OCI-LY7 (cell line): ENCODE measurements at regions not wholly inside any gene's neighbourhood (a gene's known extent, or its start where the extent isn't known, plus 50 kb on each side); places are given as distances from the start of the nearest gene placed in this dataset.

Experiments used
- BruUV-seq: library from RNA; stranded (reverse); fragments of 400-500 nt; replicated peaks from 2 replicates; lab custom pipeline; 2021; lab: Mats Ljungman, UMichigan
- CTCF ChIA-PET: fragments of 300-600 bp; sonication (Branson Sonifier 250); formaldehyde crosslinking; loops from one replicate; lab custom pipeline; 2022; ENCODE audit warnings: antibody characterized with exemption; ENCODE audit not compliant: unreplicated experiment; lab: Charles Lee
- POLR2A ChIA-PET: fragments of 300-600 bp; sonication (Branson Sonifier 250); formaldehyde crosslinking; loops from one replicate; lab custom pipeline; 2022; ENCODE audit warnings: antibody characterized with exemption; lab: Charles Lee
- DNase-seq: peaks from one replicate; pipeline ENCODE4 v3.0.0-alpha.2; 2015; ENCODE audit warnings: low spot score
- H2AFZ ChIP-seq: fragments of 200-600 bp; sonication (generic), shearing (Covaris generic); 2 replicates; pipeline ENCODE4 v1.6.1; 2014; ENCODE audit warnings: mild to moderate bottlenecking, antibody characterized with exemption, low read length, moderate library complexity
- H3K27ac ChIP-seq: fragments of 200-600 bp; sonication (generic); 2 replicates; pipeline ENCODE4 v1.5.1; 2014; ENCODE audit warnings: mixed run types, low read depth, mild to moderate bottlenecking, moderate library complexity, low read length, inconsistent platforms; ENCODE audit not compliant: poor library complexity, severe bottlenecking
- H3K36me3 ChIP-seq: fragments of 200-600 bp; sonication (generic); 2 replicates; pipeline ENCODE4 v1.6.1; 2014; ENCODE audit warnings: mild to moderate bottlenecking, antibody characterized with exemption, low read length, moderate library complexity, mixed read lengths; ENCODE audit not compliant: insufficient read depth
- H3K4me1 ChIP-seq: fragments of 200-600 bp; sonication (generic); 2 replicates; pipeline ENCODE4 v1.5.1; 2014; ENCODE audit warnings: mild to moderate bottlenecking, low read length; ENCODE audit not compliant: insufficient read depth, poor library complexity, severe bottlenecking
- H3K4me2 ChIP-seq: fragments of 200-600 bp; sonication (generic); 2 replicates; pipeline ENCODE4 v1.6.1; 2014; ENCODE audit warnings: mild to moderate bottlenecking, low read length
- H3K4me3 ChIP-seq: fragments of 200-600 bp; sonication (generic); 2 replicates; pipeline ENCODE4 v1.5.1; 2014; ENCODE audit warnings: mild to moderate bottlenecking, low read depth, low read length; ENCODE audit not compliant: poor library complexity, severe bottlenecking
- H3K79me2 ChIP-seq: fragments of 200-600 bp; sonication (generic); 2 replicates; pipeline ENCODE4 v1.6.1; 2016; ENCODE audit warnings: low read depth, mild to moderate bottlenecking, low read length, moderate library complexity, mixed read lengths; ENCODE audit not compliant: insufficient read depth
- H3K9me2 ChIP-seq: fragments of 200-600 bp; sonication (generic); 2 replicates; pipeline ENCODE4 v1.6.1; 2016; ENCODE audit warnings: mild to moderate bottlenecking, low read length, mixed read lengths; ENCODE audit not compliant: insufficient read depth
- H3K9me3 ChIP-seq: fragments of 200-600 bp; sonication (generic); 2 replicates; pipeline ENCODE4 v1.6.1; 2014; ENCODE audit warnings: mild to moderate bottlenecking, mixed run types, low read length, mixed read lengths
- H4K20me1 ChIP-seq: fragments of 200-600 bp; sonication (generic); 2 replicates; pipeline ENCODE4 v1.6.1; 2014; ENCODE audit warnings: mild to moderate bottlenecking, antibody characterized with exemption, low read length, moderate library complexity, mixed read lengths; ENCODE audit not compliant: insufficient read depth
- CTCF ChIP-seq: fragments of 200-600 bp; sonication (generic); conservative IDR thresholded peaks from 2 replicates; pipeline ENCODE4 v1.5.1; 2014; ENCODE audit warnings: mild to moderate bottlenecking, antibody characterized with exemption, low read length, moderate library complexity, mixed read lengths
- EZH2phosphoT487 ChIP-seq: fragments of 200-600 bp; sonication (generic); IDR thresholded peaks from 2 replicates; pipeline ENCODE4 v1.6.1; 2018; ENCODE audit warnings: low read depth, borderline replicate concordance, mild to moderate bottlenecking, mixed run types, antibody characterized with exemption, low read length, moderate library complexity, mixed read lengths
- intact Hi-C: fragments of 100-400 bp; cut with micrococcal nuclease; formaldehyde crosslinking; loops from one replicate; pipeline ENCODE4 v1.10.0; 2022; ENCODE audit not compliant: unreplicated experiment

DNA sequence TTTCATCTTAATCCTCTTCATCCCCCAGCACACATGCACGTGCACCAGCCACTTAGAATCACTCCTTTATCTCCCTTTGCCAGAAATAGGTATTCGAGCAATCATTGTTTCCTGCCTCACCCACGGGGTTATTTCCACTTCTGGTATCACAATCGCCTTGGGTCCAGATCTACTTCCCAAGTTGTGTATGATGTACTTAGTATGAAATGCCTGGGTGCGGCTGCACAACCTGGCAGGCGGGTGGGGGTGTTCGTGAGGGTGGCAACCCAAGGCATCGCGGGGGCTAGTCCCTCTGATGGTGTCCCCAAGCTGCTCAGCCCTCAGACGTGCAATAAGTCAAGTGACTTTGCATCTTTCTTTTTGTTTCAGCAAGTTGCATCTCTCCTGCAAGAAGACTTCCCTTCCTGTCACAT is 475.6 kb downstream of the MIAT start:
- Histone ChIP-seq H3K4me2 (0 out of 2 replicates have a peak overlapping the region, but pooled peaks have one; percentile 10), H3K27ac (no peak overlapping the region), H3K9me2 (no peaks in the 10 kb centered on the region), H3K4me3 (no peak overlapping the region), H3K79me2 (no peaks in the 10 kb centered on the region), H2AFZ (no peak overlapping the region), H3K9me3 (no peaks in the 10 kb centered on the region), H3K4me1 (no peaks in the 10 kb centered on the region), H3K36me3 (no peaks in the 10 kb centered on the region), H4K20me1 (no peaks in the 10 kb centered on the region)
- intact Hi-C loops = no loop called here
- no peak for TF ChIP-seq CTCF
- TF ChIP-seq EZH2phosphoT487 = no peak
- POLR2A ChIA-PET = no interaction called here
- CTCF ChIA-PET = no interaction called here
- no peak for DNase-seq
- no TSS peak for BruUV-seq

- BruUV-seq = no TSS peak
- H3K9me3 ChIP-seq = no peaks in the 10 kb centered on the region
- H2AFZ ChIP-seq = no peak overlapping the region
- no peaks in the 10 kb centered on the region for H3K36me3 ChIP-seq
- no peak for DNase-seq
- no peaks in the 10 kb centered on the region for H3K9me2 ChIP-seq
- ChIA-PET CTCF (no interaction called here), POLR2A (no interaction called here)
- no peaks in the 10 kb centered on the region for H3K4me1 ChIP-seq
- intact Hi-C loops = no loop called here
- no peaks in the 10 kb centered on the region for H4K20me1 ChIP-seq
- H3K4me3 ChIP-seq = no peak overlapping the region
- H3K79me2 ChIP-seq = no peaks in the 10 kb centered on the region
- H3K27ac ChIP-seq = no peak overlapping the region
- TF ChIP-seq EZH2phosphoT487 (no peak), CTCF (no peak)
- H3K4me2 ChIP-seq = no peak overlapping the region
Observed at GRCh38 chr22:27133681-27134314, 476.4 kb downstream of the MIAT start.

DNA sequence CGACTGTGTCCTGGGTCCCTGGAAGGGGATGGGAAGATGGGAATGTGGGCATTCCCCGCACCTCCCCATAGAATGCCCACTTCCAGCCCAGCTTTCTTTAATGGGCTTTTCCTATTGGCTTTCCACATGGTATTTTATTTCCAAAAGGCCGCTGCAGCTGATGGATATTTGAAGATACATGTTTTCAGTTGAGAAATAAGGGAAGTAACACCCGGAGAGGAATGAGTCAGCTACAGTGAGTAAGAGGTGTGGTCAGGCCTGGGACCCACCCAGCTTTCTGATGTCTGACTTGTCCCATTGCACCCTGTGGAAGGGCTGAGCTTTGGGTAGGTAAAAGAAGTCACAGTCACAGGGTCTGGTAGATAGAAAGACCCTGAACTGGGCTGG is 476.9 kb downstream of the MIAT start:
- no peak for DNase-seq
- no peak for TF ChIP-seq EZH2phosphoT487
- TF ChIP-seq CTCF = no peak
- Histone ChIP-seq H4K20me1 (no peaks in the 10 kb centered on the region), H3K4me2 (no peak overlapping the region), H3K9me3 (no peaks in the 10 kb centered on the region), H3K4me3 (no peak overlapping the region), H3K4me1 (no peaks in the 10 kb centered on the region), H3K79me2 (no peaks in the 10 kb centered on the region), H3K36me3 (no peaks in the 10 kb centered on the region), H2AFZ (no peak overlapping the region), H3K9me2 (no peaks in the 10 kb centered on the region), H3K27ac (no peak overlapping the region)
- BruUV-seq = no TSS peak
- POLR2A ChIA-PET = no interaction called here
- CTCF ChIA-PET = interaction anchor here (0.6 kb wide), 1 partner anchor 530 kb away, joined by 3 read pairs; no protein-coding TSS in a partner anchor
- intact Hi-C loops = no loop called here
